ENCODE measurements at regions not wholly inside any gene's neighbourhood (a gene's known extent, or its start where the extent isn't known, plus 50 kb on each side); places are given as distances from the start of the nearest gene placed in this dataset.

- TF ChIP-seq POLR2AphosphoS5 (IDR thresholded peaks at IDR 0.05; ENCODE audit: low read depth, low read length) = no peak
- no peak for TF ChIP-seq SIN3A (IDR thresholded peaks at IDR 0.05; ENCODE audit: borderline replicate concordance, insufficient read depth, low read length)
- TF ChIP-seq FOXP2 (optimal IDR thresholded peaks at IDR 0.05; ENCODE audit: borderline replicate concordance, extremely low read depth, extremely low read length, insufficient read depth) = no peak
- no peak for TF ChIP-seq REST (IDR thresholded peaks at IDR 0.05; ENCODE audit: insufficient read depth in 1 of 2, low read depth in 2 of 2, low read length in 2 of 2)
- no peak for TF ChIP-seq TAF1 (IDR thresholded peaks at IDR 0.05; ENCODE audit: borderline replicate concordance, insufficient read depth, low read length)
Measured at GRCh38 chr10:62960416-62960815, 144.2 kb upstream of the EGR2 start.

- no peak for TF ChIP-seq POLR2AphosphoS5 (IDR thresholded peaks at IDR 0.05; ENCODE audit: low read depth, low read length)
- no peak for TF ChIP-seq SIN3A (IDR thresholded peaks at IDR 0.05; ENCODE audit: borderline replicate concordance, insufficient read depth, low read length)
- TF ChIP-seq FOXP2 (optimal IDR thresholded peaks at IDR 0.05; ENCODE audit: borderline replicate concordance, extremely low read depth, extremely low read length, insufficient read depth) = no peak
- no peak for TF ChIP-seq TAF1 (IDR thresholded peaks at IDR 0.05; ENCODE audit: borderline replicate concordance, insufficient read depth, low read length)
- no peak for TF ChIP-seq REST (IDR thresholded peaks at IDR 0.05; ENCODE audit: insufficient read depth in 1 of 2, low read depth in 2 of 2, low read length in 2 of 2)
Measured at GRCh38 chr10:62959553-62959952, 143.4 kb upstream of the EGR2 start.

DNA sequence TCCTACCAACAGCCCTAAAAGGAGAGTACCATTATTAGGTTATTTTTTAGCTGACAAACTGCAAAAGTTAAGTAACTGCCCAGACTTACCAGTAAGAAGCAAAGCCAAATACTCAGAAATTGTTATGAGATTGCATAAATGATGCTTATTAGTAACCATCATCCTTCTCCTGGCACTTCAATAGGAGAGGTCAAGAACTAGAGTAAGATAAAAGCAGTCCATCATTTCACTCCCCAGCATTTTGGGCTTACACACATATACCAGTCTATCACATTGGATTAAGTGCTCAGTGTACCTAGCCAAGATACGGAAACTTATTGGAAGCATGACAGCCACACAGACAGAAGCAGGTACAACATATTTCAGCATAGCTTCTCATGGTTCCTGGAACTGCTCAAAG, 142.8 kb upstream of the EGR2 start:
- no peak for TF ChIP-seq TAF1 (IDR thresholded peaks at IDR 0.05; ENCODE audit: borderline replicate concordance, insufficient read depth, low read length)
- TF ChIP-seq REST (IDR thresholded peaks at IDR 0.05; ENCODE audit: insufficient read depth in 1 of 2, low read depth in 2 of 2, low read length in 2 of 2) = no peak
- no peak for TF ChIP-seq POLR2AphosphoS5 (IDR thresholded peaks at IDR 0.05; ENCODE audit: low read depth, low read length)
- no peak for TF ChIP-seq SIN3A (IDR thresholded peaks at IDR 0.05; ENCODE audit: borderline replicate concordance, insufficient read depth, low read length)
- no peak for TF ChIP-seq FOXP2 (optimal IDR thresholded peaks at IDR 0.05; ENCODE audit: borderline replicate concordance, extremely low read depth, extremely low read length, insufficient read depth)

DNA sequence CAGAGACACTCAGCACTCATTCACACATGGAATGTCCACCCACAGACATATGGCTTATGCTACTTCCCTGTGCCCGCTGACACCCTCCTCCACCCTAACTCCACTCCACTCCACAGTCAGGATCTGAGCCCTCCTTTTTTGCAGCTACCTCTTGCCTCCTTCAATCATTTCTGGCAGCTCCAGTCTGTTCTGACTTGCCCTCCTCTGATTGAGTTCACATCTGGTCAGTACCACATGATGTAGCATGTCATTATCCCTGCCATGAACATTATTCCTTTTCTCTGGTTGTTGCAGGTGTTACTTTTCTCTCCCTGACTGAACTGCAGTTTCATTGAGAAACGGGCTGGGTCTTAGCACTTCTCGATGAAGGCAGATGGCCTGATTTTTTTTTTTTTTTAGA, 130.1 kb upstream of the EGR2 start:
- TF ChIP-seq TAF1 (IDR thresholded peaks at IDR 0.05; ENCODE audit: borderline replicate concordance, insufficient read depth, low read length) (no peak), SIN3A (IDR thresholded peaks at IDR 0.05; ENCODE audit: borderline replicate concordance, insufficient read depth, low read length) (no peak), POLR2AphosphoS5 (IDR thresholded peaks at IDR 0.05; ENCODE audit: low read depth, low read length) (no peak), FOXP2 (optimal IDR thresholded peaks at IDR 0.05; ENCODE audit: borderline replicate concordance, extremely low read depth, extremely low read length, insufficient read depth) (no peak), REST (IDR thresholded peaks at IDR 0.05; ENCODE audit: insufficient read depth in 1 of 2, low read depth in 2 of 2, low read length in 2 of 2) (no peak)

- TF ChIP-seq POLR2AphosphoS5 (IDR thresholded peaks at IDR 0.05; ENCODE audit: low read depth, low read length) (no peak), TAF1 (IDR thresholded peaks at IDR 0.05; ENCODE audit: borderline replicate concordance, insufficient read depth, low read length) (no peak), REST (IDR thresholded peaks at IDR 0.05; ENCODE audit: insufficient read depth in 1 of 2, low read depth in 2 of 2, low read length in 2 of 2) (no peak), SIN3A (IDR thresholded peaks at IDR 0.05; ENCODE audit: borderline replicate concordance, insufficient read depth, low read length) (no peak)
Measured at GRCh38 chr10:62939698-62940097, 123.5 kb upstream of the EGR2 start.

All from PFSK-1 (cell line).